ENCODE measurements at regions not wholly inside any gene's neighbourhood (a gene's known extent, or its start where the extent isn't known, plus 50 kb on each side); places are given as distances from the start of the nearest gene placed in this dataset.

DNA sequence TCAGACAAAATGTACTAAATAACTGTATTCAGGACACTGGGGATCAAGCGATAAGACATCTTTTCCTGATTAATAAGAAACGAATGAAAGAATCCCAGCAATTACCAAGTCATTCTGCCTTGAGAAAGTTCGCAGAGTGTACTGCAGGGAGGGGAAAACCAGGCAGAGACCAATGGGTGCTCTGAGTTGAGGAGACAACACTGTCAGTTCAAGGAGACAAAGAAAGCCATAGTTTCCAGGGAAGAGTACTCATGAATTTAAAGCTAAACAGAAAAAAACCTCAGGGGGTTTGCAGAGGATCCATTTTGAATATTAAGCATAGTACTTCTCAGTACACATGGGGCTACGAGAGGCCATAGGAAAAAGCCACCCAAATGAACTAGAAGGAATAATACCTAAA is 573.0 kb downstream of the KCTD8 start:
- no peak for DNase-seq
- H3K27me3 ChIP-seq (ENCODE audit: control insufficient read depth, insufficient read depth, low read length): no peaks in the 10 kb centered on the region
- H3K36me3 ChIP-seq (ENCODE audit: control insufficient read depth, insufficient read depth, low read length): no peaks in the 10 kb centered on the region
- H3K27ac ChIP-seq (ENCODE audit: low read length): no peak overlapping the region
- 60% methylated on average over 2 of the region's 4 CpGs for WGBS (ENCODE audit: insufficient coverage)
- peaks cover 2% of the 10 kb centered on the region for H3K9me3 ChIP-seq (replicated peaks; ENCODE audit: control insufficient read depth, low read depth, low read length)
- no peaks in the 10 kb centered on the region for H3K4me1 ChIP-seq (ENCODE audit: control insufficient read depth, insufficient read depth, low read length)
- H3K4me3 ChIP-seq (ENCODE audit: low read length): no peak overlapping the region

- Histone ChIP-seq H3K4me3 (ENCODE audit: low read length) (no peak overlapping the region), H3K9me3 (replicated peaks; ENCODE audit: control insufficient read depth, low read depth, low read length) (no peaks in the 10 kb centered on the region), H3K27me3 (ENCODE audit: control insufficient read depth, insufficient read depth, low read length) (no peaks in the 10 kb centered on the region), H3K4me1 (ENCODE audit: control insufficient read depth, insufficient read depth, low read length) (no peaks in the 10 kb centered on the region), H3K27ac (ENCODE audit: low read length) (no peak overlapping the region), H3K36me3 (ENCODE audit: control insufficient read depth, insufficient read depth, low read length) (no peaks in the 10 kb centered on the region)
- WGBS (ENCODE audit: insufficient coverage): 67% methylated on average over 1 of the region's 1 CpG
- DNase-seq: no peak
Observed at GRCh38 chr4:43882470-43882869, 566.1 kb downstream of the KCTD8 start.

GRCh38 chr4:43886196-43886595 is 562.4 kb downstream of the KCTD8 start:
- DNase-seq: no peak
- H3K4me1 ChIP-seq (ENCODE audit: control insufficient read depth, insufficient read depth, low read length): no peaks in the 10 kb centered on the region
- H3K4me3 ChIP-seq (ENCODE audit: low read length): no peak overlapping the region
- no peaks in the 10 kb centered on the region for H3K36me3 ChIP-seq (ENCODE audit: control insufficient read depth, insufficient read depth, low read length)
- H3K27me3 ChIP-seq (ENCODE audit: control insufficient read depth, insufficient read depth, low read length): no peaks in the 10 kb centered on the region
- peaks cover 3% of the 10 kb centered on the region for H3K9me3 ChIP-seq (replicated peaks; ENCODE audit: control insufficient read depth, low read depth, low read length)
- WGBS (ENCODE audit: insufficient coverage): 43% methylated on average over 1 of the region's 3 CpGs
- H3K27ac ChIP-seq (ENCODE audit: low read length): no peak overlapping the region

- no peak overlapping the region for H3K4me3 ChIP-seq (ENCODE audit: low read length)
- no peaks in the 10 kb centered on the region for H3K36me3 ChIP-seq (ENCODE audit: control insufficient read depth, insufficient read depth, low read length)
- DNase-seq: no peak
- WGBS (ENCODE audit: insufficient coverage): 82% methylated on average over 11 of the region's 15 CpGs
- no peak overlapping the region for H3K27ac ChIP-seq (ENCODE audit: low read length)
- no peaks in the 10 kb centered on the region for H3K27me3 ChIP-seq (ENCODE audit: control insufficient read depth, insufficient read depth, low read length)
- H3K9me3 ChIP-seq (replicated peaks; ENCODE audit: control insufficient read depth, low read depth, low read length): peaks cover 7% of the 10 kb centered on the region
- H3K4me1 ChIP-seq (ENCODE audit: control insufficient read depth, insufficient read depth, low read length): no peaks in the 10 kb centered on the region
Observed at GRCh38 chr4:43898836-43899235, 549.8 kb downstream of the KCTD8 start.

- no peaks in the 10 kb centered on the region for H3K27me3 ChIP-seq (ENCODE audit: control insufficient read depth, insufficient read depth, low read length)
- no peaks in the 10 kb centered on the region for H3K36me3 ChIP-seq (ENCODE audit: control insufficient read depth, insufficient read depth, low read length)
- no peak for DNase-seq
- no peak overlapping the region for H3K4me3 ChIP-seq (ENCODE audit: low read length)
- H3K27ac ChIP-seq (ENCODE audit: low read length): no peak overlapping the region
- WGBS (ENCODE audit: insufficient coverage): 100% methylated on average over 1 of the region's 4 CpGs
- H3K4me1 ChIP-seq (ENCODE audit: control insufficient read depth, insufficient read depth, low read length): no peaks in the 10 kb centered on the region
- H3K9me3 ChIP-seq (replicated peaks; ENCODE audit: control insufficient read depth, low read depth, low read length): peaks cover 9% of the 10 kb centered on the region
Observed at GRCh38 chr4:43903456-43903855, 545.2 kb downstream of the KCTD8 start.

- Histone ChIP-seq H3K27ac (ENCODE audit: low read length) (no peak overlapping the region), H3K9me3 (replicated peaks; ENCODE audit: control insufficient read depth, low read depth, low read length) (peaks cover 2% of the 10 kb centered on the region), H3K4me3 (ENCODE audit: low read length) (no peak overlapping the region), H3K27me3 (ENCODE audit: control insufficient read depth, insufficient read depth, low read length) (no peaks in the 10 kb centered on the region), H3K4me1 (ENCODE audit: control insufficient read depth, insufficient read depth, low read length) (no peaks in the 10 kb centered on the region), H3K36me3 (ENCODE audit: control insufficient read depth, insufficient read depth, low read length) (no peaks in the 10 kb centered on the region)
- no peak for DNase-seq
- WGBS (ENCODE audit: insufficient coverage): no CpG with 5 or more reads among the region's 3 CpGs
Observed at GRCh38 chr4:43918377-43918776, 530.2 kb downstream of the KCTD8 start.

DNA sequence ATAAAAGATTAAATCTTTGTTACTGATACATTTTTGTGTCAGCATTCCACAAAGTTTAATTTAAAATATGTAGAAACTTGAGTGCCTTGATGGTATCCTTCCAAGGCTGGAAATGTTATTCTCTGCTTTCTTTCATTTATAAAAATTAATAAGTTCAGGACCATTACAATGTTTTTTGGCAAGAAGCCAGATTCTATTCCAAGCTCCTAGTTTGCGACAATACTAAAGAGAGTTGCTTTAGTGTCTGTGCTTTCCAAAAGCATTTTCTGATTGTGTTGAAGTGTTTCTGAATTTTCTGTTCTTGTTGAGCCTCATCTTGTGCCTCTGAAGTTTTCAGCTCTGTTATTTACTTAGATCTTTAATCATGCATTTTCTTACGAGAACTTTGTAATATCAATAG is 516.2 kb downstream of the KCTD8 start:
- Histone ChIP-seq H3K4me3 (ENCODE audit: low read length) (no peak overlapping the region), H3K27me3 (ENCODE audit: control insufficient read depth, insufficient read depth, low read length) (no peaks in the 10 kb centered on the region), H3K36me3 (ENCODE audit: control insufficient read depth, insufficient read depth, low read length) (no peaks in the 10 kb centered on the region), H3K27ac (ENCODE audit: low read length) (no peak overlapping the region), H3K4me1 (ENCODE audit: control insufficient read depth, insufficient read depth, low read length) (no peaks in the 10 kb centered on the region), H3K9me3 (replicated peaks; ENCODE audit: control insufficient read depth, low read depth, low read length) (no peaks in the 10 kb centered on the region)
- WGBS (ENCODE audit: insufficient coverage): no CpG with 5 or more reads among the region's 2 CpGs
- peak; percentile 13 for DNase-seq

GRCh38 chr4:43943998-43944397 is 504.6 kb downstream of the KCTD8 start:
- Histone ChIP-seq H3K9me3 (replicated peaks; ENCODE audit: control insufficient read depth, low read depth, low read length) (no peaks in the 10 kb centered on the region), H3K27me3 (ENCODE audit: control insufficient read depth, insufficient read depth, low read length) (no peaks in the 10 kb centered on the region), H3K4me3 (ENCODE audit: low read length) (no peak overlapping the region), H3K36me3 (ENCODE audit: control insufficient read depth, insufficient read depth, low read length) (no peaks in the 10 kb centered on the region), H3K4me1 (ENCODE audit: control insufficient read depth, insufficient read depth, low read length) (no peaks in the 10 kb centered on the region), H3K27ac (ENCODE audit: low read length) (no peak overlapping the region)
- no peak for DNase-seq
- no CpG with 5 or more reads among the region's 1 CpG for WGBS (ENCODE audit: insufficient coverage)

DNA sequence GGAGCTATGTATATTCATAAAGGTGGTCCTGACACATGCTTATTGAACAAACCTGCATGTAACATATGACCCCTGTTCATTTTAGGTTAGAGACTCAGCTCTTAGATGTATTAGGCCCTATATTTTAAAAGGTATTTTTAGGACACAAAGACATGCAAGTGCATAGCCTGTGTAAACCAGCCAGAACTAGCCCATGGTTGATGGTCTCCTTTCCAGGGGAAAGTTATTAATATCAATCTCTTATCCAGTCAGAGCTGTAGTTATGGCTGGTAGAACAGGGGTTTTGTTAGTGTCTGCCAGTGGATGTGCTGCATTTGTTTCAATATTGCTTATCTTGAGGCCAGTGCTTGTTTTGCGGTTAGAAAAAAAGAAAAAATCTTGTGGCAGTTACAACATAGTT is 488.6 kb downstream of the KCTD8 start:
- no peaks in the 10 kb centered on the region for H3K9me3 ChIP-seq (replicated peaks; ENCODE audit: control insufficient read depth, low read depth, low read length)
- no peaks in the 10 kb centered on the region for H3K4me1 ChIP-seq (ENCODE audit: control insufficient read depth, insufficient read depth, low read length)
- no peaks in the 10 kb centered on the region for H3K27me3 ChIP-seq (ENCODE audit: control insufficient read depth, insufficient read depth, low read length)
- 100% methylated on average over 1 of the region's 1 CpG for WGBS (ENCODE audit: insufficient coverage)
- DNase-seq: no peak
- no peaks in the 10 kb centered on the region for H3K36me3 ChIP-seq (ENCODE audit: control insufficient read depth, insufficient read depth, low read length)
- no peak overlapping the region for H3K4me3 ChIP-seq (ENCODE audit: low read length)
- no peak overlapping the region for H3K27ac ChIP-seq (ENCODE audit: low read length)

DNA sequence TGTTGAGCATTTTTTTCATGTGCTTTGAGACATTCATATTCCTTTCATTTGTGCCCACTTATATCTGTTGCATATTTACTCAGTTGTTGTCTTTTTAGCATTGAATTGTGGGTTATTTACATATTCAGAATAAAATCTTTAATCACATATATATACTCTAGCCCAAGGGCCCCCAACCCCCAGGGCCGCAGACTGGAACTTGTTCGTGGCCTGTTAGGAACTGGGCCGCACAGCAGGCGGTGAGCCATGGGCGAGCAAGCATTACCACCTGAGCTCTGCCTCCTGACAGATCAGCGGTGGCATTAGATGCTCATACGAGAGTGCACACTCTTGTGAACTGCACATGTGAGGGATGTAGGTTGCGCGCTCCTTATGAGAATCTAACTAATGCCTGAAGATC is 480.6 kb downstream of the KCTD8 start:
- H3K4me1 ChIP-seq (ENCODE audit: control insufficient read depth, insufficient read depth, low read length): no peaks in the 10 kb centered on the region
- WGBS (ENCODE audit: insufficient coverage): 98% methylated on average over 5 of the region's 9 CpGs
- H3K9me3 ChIP-seq (replicated peaks; ENCODE audit: control insufficient read depth, low read depth, low read length): no peaks in the 10 kb centered on the region
- no peak for DNase-seq
- no peaks in the 10 kb centered on the region for H3K27me3 ChIP-seq (ENCODE audit: control insufficient read depth, insufficient read depth, low read length)
- no peak overlapping the region for H3K4me3 ChIP-seq (ENCODE audit: low read length)
- H3K36me3 ChIP-seq (ENCODE audit: control insufficient read depth, insufficient read depth, low read length): no peaks in the 10 kb centered on the region
- no peak overlapping the region for H3K27ac ChIP-seq (ENCODE audit: low read length)

- Histone ChIP-seq H3K4me1 (ENCODE audit: control insufficient read depth, insufficient read depth, low read length) (no peaks in the 10 kb centered on the region), H3K27ac (ENCODE audit: low read length) (no peak overlapping the region), H3K9me3 (replicated peaks; ENCODE audit: control insufficient read depth, low read depth, low read length) (no peaks in the 10 kb centered on the region), H3K36me3 (ENCODE audit: control insufficient read depth, insufficient read depth, low read length) (no peaks in the 10 kb centered on the region), H3K27me3 (ENCODE audit: control insufficient read depth, insufficient read depth, low read length) (no peaks in the 10 kb centered on the region), H3K4me3 (ENCODE audit: low read length) (no peak overlapping the region)
- WGBS (ENCODE audit: insufficient coverage): 100% methylated on average over 1 of the region's 1 CpG
- no peak for DNase-seq
Observed at GRCh38 chr4:43983610-43984009, 465.0 kb downstream of the KCTD8 start.

All from muscle of leg (tissue), 3 donors.